Sigmoid colon (tissue), 4 donors: ENCODE measurements at regions not wholly inside any gene's neighbourhood (a gene's known extent, or its start where the extent isn't known, plus 50 kb on each side); places are given as distances from the start of the nearest gene placed in this dataset.

Experiments used
- CTCF ChIP-seq, 4 experiments: fragments of 450-650 bp in 3 of 4; fragments of 200-600 bp in 1 of 4; IDR thresholded peaks; one replicate each; pipeline ENCODE4 v1.5.1; 2016 to 2019; ENCODE audit warnings: antibody characterized with exemption in 4 of 4, mild to moderate bottlenecking in 3 of 4, moderate library complexity in 2 of 4
- EP300 ChIP-seq, 4 donors: sonication (generic); formaldehyde crosslinking; IDR thresholded peaks; one replicate each; pipeline ENCODE4 v1.6.1; 2017; ENCODE audit warnings: antibody characterized with exemption in 4 of 4
- POLR2A ChIP-seq, 2 donors: fragments of 450-650 bp; IDR thresholded peaks; one replicate each; pipeline ENCODE4 v1.6.1; 2016; ENCODE audit warnings: antibody characterized with exemption in 2 of 2, mild to moderate bottlenecking in 2 of 2, moderate library complexity in 2 of 2
- POLR2AphosphoS5 ChIP-seq, 4 donors: sonication (generic); formaldehyde crosslinking; IDR thresholded peaks; one replicate each; pipeline ENCODE4 v1.6.1; 2017; ENCODE audit warnings: antibody characterized with exemption in 4 of 4

GRCh38 chr16:85326113-85326793 lies 214.0 kb upstream of the CIBAR2 start:
- no peak for TF ChIP-seq CTCF (IDR thresholded peaks at IDR 0.05)
- TF ChIP-seq POLR2A (IDR thresholded peaks at IDR 0.05): no peak
- no peak for TF ChIP-seq POLR2AphosphoS5 (IDR thresholded peaks at IDR 0.05)
- TF ChIP-seq EP300 (IDR thresholded peaks at IDR 0.05): no peak
